ENCODE measurements at regions not wholly inside any gene's neighbourhood (a gene's known extent, or its start where the extent isn't known, plus 50 kb on each side); places are given as distances from the start of the nearest gene placed in this dataset.

DNA sequence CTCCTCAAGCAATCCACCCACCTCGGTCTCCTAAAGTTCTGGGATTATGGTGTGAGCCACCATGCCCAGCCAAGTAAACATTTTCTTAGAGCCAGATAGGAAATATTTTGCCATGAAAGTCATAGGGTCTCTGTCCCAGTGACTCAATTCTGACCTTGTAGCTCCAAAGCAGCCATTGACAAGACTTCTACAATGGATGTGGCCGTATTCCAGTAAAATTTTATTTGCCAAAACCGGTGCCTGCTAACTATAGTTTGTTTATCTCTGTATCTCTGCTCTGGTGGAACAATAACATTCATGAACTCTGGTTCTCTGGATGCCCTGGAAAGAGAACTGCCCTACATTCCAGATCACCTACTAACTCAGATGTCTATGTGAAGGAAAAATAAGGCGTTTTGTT, 54.6 kb upstream of the USP44 start:
- TF ChIP-seq, protein P1, sequence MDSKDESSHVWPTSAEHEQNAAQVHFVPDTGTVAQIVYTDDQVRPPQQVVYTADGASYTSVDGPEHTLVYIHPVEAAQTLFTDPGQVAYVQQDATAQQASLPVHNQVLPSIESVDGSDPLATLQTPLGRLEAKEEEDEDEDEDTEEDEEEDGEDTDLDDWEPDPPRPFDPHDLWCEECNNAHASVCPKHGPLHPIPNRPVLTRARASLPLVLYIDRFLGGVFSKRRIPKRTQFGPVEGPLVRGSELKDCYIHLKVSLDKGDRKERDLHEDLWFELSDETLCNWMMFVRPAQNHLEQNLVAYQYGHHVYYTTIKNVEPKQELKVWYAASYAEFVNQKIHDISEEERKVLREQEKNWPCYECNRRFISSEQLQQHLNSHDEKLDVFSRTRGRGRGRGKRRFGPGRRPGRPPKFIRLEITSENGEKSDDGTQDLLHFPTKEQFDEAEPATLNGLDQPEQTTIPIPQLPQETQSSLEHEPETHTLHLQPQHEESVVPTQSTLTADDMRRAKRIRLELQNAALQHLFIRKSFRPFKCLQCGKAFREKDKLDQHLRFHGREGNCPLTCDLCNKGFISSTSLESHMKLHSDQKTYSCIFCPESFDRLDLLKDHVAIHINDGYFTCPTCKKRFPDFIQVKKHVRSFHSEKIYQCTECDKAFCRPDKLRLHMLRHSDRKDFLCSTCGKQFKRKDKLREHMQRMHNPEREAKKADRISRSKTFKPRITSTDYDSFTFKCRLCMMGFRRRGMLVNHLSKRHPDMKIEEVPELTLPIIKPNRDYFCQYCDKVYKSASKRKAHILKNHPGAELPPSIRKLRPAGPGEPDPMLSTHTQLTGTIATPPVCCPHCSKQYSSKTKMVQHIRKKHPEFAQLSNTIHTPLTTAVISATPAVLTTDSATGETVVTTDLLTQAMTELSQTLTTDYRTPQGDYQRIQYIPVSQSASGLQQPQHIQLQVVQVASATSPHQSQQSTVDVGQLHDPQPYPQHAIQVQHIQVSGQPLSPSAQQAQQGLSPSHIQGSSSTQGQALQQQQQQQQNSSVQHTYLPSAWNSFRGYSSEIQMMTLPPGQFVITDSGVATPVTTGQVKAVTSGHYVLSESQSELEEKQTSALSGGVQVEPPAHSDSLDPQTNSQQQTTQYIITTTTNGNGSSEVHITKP (CRISPR knock-in tag; IDR thresholded peaks at IDR 0.05; ENCODE audit: low read depth) = no peak
- no peak for TF ChIP-seq RNF2 (conservative IDR thresholded peaks at IDR 0.05; ENCODE audit: low read depth)
- TF ChIP-seq MXD4 (CRISPR knock-in tag; IDR thresholded peaks at IDR 0.05) = no peak
- TF ChIP-seq, protein P2, sequence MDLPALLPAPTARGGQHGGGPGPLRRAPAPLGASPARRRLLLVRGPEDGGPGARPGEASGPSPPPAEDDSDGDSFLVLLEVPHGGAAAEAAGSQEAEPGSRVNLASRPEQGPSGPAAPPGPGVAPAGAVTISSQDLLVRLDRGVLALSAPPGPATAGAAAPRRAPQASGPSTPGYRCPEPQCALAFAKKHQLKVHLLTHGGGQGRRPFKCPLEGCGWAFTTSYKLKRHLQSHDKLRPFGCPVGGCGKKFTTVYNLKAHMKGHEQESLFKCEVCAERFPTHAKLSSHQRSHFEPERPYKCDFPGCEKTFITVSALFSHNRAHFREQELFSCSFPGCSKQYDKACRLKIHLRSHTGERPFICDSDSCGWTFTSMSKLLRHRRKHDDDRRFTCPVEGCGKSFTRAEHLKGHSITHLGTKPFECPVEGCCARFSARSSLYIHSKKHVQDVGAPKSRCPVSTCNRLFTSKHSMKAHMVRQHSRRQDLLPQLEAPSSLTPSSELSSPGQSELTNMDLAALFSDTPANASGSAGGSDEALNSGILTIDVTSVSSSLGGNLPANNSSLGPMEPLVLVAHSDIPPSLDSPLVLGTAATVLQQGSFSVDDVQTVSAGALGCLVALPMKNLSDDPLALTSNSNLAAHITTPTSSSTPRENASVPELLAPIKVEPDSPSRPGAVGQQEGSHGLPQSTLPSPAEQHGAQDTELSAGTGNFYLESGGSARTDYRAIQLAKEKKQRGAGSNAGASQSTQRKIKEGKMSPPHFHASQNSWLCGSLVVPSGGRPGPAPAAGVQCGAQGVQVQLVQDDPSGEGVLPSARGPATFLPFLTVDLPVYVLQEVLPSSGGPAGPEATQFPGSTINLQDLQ (CRISPR knock-in tag; IDR thresholded peaks at IDR 0.05) = no peak
- no peak for TF ChIP-seq ZNF614 (CRISPR knock-in tag; IDR thresholded peaks at IDR 0.05; ENCODE audit: borderline replicate concordance)

Measured in HepG2 (cell line).